Right lobe of liver (tissue), 4 donors: ENCODE measurements at regions not wholly inside any gene's neighbourhood (a gene's known extent, or its start where the extent isn't known, plus 50 kb on each side); places are given as distances from the start of the nearest gene placed in this dataset.

Source experiments
- CTCF ChIP-seq, 4 donors: fragments of 200-600 bp in 3 of 4; fragments of 450-650 bp in 1 of 4; IDR thresholded peaks; one replicate each; pipeline versions ENCODE4 v1.5.1 to v1.8.0; 2016 to 2022; ENCODE audit warnings: antibody characterized with exemption in 4 of 4, mild to moderate bottlenecking in 2 of 4
- POLR2A ChIP-seq: fragments of 450-650 bp; IDR thresholded peaks from one replicate; pipeline ENCODE4 v1.6.1; 2017; ENCODE audit warnings: antibody characterized with exemption, mild to moderate bottlenecking
- donor health status: DM: no; HTN: no; CAD: no.
- donor health status: DM: no; HTN: no; CAD: no.
- donor health status: DM: no; HTN: yes; CAD: no.

- TF ChIP-seq POLR2A (no peak), CTCF (IDR thresholded peaks at IDR 0.05) (no peak)
Observed at GRCh38 chr16:51553910-51554309, 402.8 kb upstream of the SALL1 start.
